Gastroesophageal sphincter (tissue), 2 donors: ENCODE measurements at regions not wholly inside any gene's neighbourhood (a gene's known extent, or its start where the extent isn't known, plus 50 kb on each side); places are given as distances from the start of the nearest gene placed in this dataset.

Source experiments
- POLR2A ChIP-seq, 2 donors: fragments of 450-650 bp; IDR thresholded peaks; one replicate each; pipeline ENCODE4 v1.6.1; 2017; ENCODE audit warnings: antibody characterized with exemption in 2 of 2, mild to moderate bottlenecking in 2 of 2, moderate library complexity in 1 of 2
- POLR2AphosphoS5 ChIP-seq: sonication (generic); formaldehyde crosslinking; IDR thresholded peaks from one replicate; pipeline ENCODE4 v1.6.1; 2017; ENCODE audit warnings: antibody characterized with exemption

GRCh38 chr2:171241771-171242170, 81.1 kb upstream of the TLK1 start:
- TF ChIP-seq POLR2AphosphoS5 (no peak), POLR2A (IDR thresholded peaks at IDR 0.05) (no peak)
